WI38 (cell line): ENCODE measurements at regions not wholly inside any gene's neighbourhood (a gene's known extent, or its start where the extent isn't known, plus 50 kb on each side); places are given as distances from the start of the nearest gene placed in this dataset.

Source experiments
- H3K4me3 ChIP-seq: 2 replicates; pipeline ENCODE4 v1.5.1; 2011; ENCODE audit warnings: low read depth, mild to moderate bottlenecking, control low read depth, low read length
- CTCF ChIP-seq: IDR thresholded peaks from 2 replicates; pipeline ENCODE4 v1.5.1; 2012; ENCODE audit warnings: low read depth, mild to moderate bottlenecking, control low read depth, low read length

GRCh38 chr6:163906006-163906710 lies 491.6 kb downstream of the QKI start:
- H3K4me3 ChIP-seq = no peak overlapping the region
- TF ChIP-seq CTCF = no peak

- H3K4me3 ChIP-seq = no peak overlapping the region
- TF ChIP-seq CTCF = no peak
These were observed 489.7 kb downstream of the QKI start for GRCh38 chr6:163904186-163904585.

- no peak for TF ChIP-seq CTCF
- H3K4me3 ChIP-seq = no peak overlapping the region
These were observed 489.0 kb downstream of the QKI start for GRCh38 chr6:163903541-163903940.

GRCh38 chr6:163902993-163903392 lies 488.5 kb downstream of the QKI start:
- no peak for TF ChIP-seq CTCF
- H3K4me3 ChIP-seq = no peak overlapping the region

GRCh38 chr6:163901681-163902080 lies 487.2 kb downstream of the QKI start:
- TF ChIP-seq CTCF = no peak
- H3K4me3 ChIP-seq = no peak overlapping the region

DNA sequence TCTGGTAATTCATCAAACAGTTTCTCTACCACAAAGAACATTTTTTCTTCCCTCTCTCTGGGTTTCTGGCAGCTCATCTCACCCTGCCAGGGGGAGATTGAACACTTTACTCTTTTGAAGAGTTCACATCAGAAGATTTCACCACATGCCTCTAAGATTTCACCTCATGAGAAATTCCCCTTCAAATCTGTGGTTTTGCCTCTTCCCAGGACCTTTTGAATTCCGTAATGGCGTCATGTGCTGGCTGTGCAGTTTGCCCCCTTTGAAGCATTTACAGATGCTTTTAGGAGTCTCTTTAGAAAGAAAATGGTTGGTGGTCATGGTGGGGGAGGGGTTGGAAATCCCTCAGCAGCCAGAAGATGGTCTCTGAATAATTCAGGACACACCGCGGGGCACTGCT lies 486.1 kb downstream of the QKI start:
- H3K4me3 ChIP-seq = no peak overlapping the region

GRCh38 chr6:163897669-163898068 lies 483.2 kb downstream of the QKI start:
- no peak overlapping the region for H3K4me3 ChIP-seq

More for the DNA sequence above, 486.1 kb downstream of the QKI start:
- no peak for TF ChIP-seq CTCF

More at GRCh38 chr6:163897669-163898068, 483.2 kb downstream of the QKI start:
- TF ChIP-seq CTCF = no peak
